Middle frontal gyrus (tissue), 1 donor: ENCODE measurements at regions not wholly inside any gene's neighbourhood (a gene's known extent, or its start where the extent isn't known, plus 50 kb on each side); places are given as distances from the start of the nearest gene placed in this dataset.

Experiments
- DNase-seq: peaks from one replicate; pipeline ENCODE4 v3.0.0-alpha.2; 2015; ENCODE audit warnings: low spot score; ENCODE audit errors: extremely low spot score

DNA sequence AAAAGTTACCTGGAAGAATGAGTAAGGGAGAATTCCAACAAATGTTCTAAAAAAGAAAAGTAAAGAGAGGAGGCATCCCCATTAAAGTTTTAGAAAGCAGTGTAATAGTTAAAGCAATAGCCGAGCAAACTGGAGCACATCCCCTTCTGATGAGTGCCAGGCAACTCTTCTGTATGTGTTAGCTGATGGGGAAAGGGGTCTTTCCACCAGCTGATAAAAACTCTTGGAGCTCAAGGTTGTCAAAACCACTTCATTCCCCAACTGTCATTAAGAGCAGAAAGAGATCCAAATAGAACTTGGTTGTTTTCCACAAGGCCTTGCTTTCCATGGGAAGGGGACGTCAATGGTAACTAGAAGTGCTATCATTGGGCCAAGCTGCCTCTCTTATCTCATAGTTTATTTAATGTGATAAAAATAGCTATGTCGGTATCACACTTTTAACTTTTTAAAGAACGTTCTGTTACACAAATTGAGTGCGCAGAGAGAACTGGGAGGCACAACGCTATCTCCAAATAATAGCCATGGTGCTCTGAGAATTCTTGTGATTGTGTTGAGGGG lies 116.9 kb downstream of the POLR2M start:
- DNase-seq, result no peak

DNA sequence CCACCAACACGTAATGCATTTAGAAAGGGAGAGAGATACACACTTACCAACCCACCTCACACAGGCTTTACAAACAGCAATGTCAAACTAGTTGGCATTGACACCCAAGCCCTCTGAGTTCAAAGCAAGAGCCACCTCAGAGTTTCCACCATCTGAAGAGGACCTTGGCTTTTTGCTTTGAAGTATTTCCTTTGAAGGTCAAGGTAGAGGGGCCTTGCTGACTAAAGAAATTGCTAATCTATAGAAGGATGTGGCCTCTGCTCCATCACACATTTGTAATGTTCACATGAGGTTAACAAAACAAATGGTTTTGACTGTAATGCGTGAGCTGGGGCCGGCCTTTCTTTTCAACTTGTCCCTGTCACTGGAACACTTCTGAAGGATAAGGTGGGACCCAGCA lies 117.7 kb downstream of the POLR2M start:
- no peak for DNase-seq

DNA sequence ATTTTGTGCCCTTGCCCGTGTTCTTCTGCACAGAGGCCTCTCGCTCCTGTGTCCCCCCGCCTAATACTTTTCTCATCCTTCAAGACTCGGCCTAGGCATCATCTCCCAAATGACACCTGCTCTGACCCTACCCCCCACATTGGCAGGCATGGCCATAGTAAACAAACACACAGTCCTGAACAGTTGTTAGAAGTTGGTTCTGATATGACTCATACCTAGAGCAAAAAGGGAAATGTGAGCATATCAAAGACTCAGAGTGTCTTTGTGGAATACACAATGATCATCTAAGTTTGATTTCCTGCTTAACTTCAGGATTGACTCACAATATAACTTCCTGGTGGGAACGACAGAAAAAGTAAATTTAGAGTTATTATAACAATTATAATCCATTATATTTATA lies 120.5 kb downstream of the POLR2M start:
- DNase-seq, result no peak

DNA sequence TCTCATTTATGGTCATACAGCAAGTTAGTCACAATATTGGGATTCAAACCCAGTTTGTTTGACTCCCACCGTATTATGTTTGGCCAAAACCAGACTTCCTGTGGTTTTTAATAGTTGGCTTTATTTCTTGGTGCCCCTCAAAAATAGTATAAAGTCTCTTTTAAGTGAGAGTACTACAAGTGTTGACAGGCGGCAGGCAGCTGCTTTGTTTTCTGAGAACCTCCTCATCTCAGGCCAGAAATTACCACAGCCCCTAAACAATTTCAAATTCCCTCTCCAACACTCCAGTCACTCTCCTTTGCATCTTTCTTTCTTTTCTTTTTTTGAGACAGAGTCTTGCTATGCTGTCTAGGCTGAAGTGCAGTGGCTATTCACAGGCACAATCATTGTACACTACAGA lies 121.5 kb downstream of the POLR2M start:
- DNase-seq, result no peak

DNA sequence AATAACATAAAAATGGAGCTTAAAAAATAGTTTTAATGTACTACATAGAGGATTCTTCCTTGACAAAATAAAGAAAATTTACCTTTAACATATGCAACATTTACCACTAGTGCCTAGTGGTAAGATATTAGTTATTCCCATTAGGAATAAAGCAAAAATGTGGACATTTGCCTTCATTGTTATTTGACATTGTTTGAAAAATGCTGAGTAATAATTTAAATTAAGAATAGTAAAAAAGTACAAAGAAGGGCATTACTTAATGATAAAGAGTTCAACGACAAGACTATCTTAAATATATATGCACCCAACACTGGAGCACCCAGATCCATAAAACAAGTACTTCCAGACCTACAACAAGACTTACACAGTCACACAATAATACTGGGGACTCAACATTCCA lies 125.7 kb downstream of the POLR2M start:
- DNase-seq, result no peak

DNA sequence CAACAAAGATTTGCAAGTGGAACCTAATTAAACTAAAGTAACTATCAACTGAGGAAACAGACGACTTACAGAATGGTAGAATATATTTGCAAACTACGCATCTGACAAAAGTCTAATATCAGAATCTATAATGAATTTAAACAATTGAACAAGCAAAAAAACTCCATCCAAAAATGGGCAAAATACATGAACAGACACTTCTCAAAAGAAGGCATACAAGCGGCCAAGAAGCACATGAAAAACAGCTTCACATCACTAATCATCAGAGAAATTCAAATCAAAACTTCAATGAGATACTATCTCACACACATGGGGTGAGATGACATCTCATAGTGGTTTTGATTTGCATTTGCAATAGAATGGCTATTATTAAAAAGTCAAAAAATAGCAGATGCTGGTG lies 128.6 kb downstream of the POLR2M start:
- no peak for DNase-seq

DNA sequence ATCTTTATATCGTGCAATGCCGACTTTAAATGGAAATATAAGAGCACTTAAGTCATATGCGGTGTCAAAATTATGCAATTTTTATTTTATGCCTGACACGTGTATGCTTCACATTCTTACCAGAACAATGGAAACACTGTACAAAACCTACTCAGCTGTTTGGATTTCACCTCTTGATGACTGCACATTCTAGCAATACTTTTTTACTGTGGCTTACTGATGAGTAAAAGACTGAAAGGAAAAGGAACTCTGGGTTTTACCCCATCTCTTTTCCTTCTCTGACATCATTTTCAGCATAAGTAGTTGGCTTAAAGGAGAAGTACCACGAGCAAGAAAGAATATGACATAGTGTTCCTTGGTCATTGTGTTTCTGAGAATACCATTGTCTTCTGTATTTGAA lies 142.8 kb downstream of the POLR2M start:
- no peak for DNase-seq

DNA sequence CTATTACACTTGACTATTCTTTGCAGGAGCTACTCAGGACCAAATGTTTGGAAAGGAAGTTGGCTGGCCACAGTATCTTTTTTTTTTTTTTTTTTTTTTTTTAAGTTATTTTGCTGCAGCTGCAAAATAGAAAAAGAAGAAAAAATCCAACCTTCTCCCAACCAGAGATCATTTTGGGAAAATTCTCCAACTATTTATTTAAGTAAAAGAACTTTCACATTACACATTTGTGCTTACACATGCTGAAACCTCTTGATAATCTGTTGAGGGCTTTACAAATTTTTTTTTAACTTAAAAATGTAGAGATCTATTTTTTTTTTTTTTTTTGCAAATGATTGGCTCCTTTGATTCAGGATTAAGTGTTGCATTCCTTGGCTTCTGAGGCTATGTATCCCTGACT lies 148.0 kb downstream of the POLR2M start:
- no peak for DNase-seq

GRCh38 chr15:57857871-57858270 lies 151.4 kb downstream of the POLR2M start:
- no peak for DNase-seq

DNA sequence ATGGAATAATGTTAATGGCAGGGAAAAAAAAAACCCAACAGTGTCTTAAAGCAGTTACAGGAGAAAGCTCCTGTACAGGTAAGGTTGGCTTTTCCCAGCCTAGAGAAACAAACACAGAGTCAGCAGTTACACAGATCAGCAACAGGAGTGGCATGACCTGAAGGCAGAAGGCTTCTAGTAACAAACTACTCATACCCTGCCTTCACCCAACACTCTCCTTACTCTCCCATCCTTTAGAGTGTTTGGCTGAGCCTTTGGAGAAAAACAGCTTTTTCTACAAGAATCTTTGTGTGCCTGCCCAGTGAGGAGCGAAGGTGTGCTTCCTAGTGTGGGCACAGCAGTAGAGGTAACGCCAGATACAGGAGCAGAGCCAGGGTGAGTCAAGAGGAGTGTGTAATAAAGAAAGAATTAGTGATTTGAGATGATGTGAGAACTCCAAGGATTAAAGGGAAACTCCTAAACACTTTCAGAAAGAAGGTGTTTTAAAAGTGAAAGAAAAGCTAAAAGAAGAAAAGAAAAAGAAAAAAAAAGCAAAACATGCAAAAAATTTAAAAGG lies 152.7 kb downstream of the POLR2M start:
- no peak for DNase-seq

DNA sequence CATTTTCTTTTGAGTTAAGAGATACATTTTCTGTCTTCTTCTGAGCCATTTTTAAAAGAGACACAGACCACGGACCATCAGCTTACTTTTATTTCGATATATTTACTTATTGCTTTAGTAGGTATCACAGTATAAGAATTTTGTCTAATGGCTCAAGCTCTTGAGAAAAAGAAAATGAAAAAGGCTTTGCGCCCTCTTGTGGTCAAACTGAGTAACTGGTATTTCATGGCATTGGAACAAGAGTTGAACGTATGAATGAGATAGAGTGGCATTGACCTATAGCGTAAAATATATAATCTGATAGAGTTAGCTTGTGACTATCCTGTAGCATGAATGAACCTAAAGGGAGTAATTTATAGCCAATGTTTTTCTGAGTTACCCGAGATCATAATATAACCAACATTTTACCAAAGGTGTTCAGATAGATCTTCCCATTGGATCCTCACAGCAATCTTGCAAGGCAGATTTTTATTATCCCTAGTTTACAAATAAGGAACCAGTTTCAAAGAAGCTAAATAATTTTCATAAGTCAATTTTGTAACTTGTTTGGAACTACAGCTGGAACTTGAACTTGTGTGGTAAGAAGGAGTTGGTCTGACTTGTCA lies 154.6 kb downstream of the POLR2M start:
- peak; percentile 50 for DNase-seq

- DNase-seq, result no peak
These were observed 155.5 kb downstream of the POLR2M start for GRCh38 chr15:57861815-57862586.

DNA sequence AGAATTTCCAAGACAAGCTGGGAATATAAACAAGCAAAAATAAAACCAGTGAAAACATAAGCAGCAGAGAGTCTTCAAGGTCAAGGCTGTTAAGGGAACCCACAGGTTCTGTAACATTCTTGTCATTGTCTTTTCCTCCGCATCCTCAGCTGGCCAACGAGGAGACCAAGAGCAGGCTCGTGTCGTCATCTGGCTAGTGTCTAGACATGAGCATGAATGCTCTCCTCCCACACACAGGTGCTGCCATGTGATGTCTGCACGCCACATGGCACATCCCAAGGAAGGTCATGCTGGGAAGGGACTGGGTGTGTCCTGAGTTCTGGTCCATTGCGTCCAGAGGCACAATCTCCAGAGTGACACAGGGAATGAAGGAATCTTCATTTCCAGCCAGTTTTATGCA lies 156.2 kb downstream of the POLR2M start:
- no peak for DNase-seq

DNA sequence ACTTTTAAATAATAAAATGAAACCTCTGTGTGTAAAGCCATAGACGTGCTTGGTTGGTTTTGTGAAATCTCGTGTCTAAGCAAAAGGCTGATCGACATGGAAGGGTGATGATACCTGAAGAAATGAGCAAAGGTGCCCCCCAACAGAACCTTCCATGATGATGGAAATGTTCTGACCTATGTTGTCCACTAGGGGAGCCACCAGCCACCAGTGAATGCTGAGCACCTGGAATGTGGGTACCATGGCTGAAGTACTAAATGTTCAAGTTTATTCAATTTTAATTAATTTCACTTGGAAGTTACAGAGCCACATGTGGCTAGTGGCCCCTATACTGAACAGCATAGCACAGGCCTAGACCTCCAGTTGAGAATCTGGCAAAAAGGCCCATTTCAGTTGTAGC lies 158.8 kb downstream of the POLR2M start:
- DNase-seq, result no peak

- DNase-seq, result no peak
These were observed 159.7 kb downstream of the POLR2M start for GRCh38 chr15:57866149-57866736.

DNA sequence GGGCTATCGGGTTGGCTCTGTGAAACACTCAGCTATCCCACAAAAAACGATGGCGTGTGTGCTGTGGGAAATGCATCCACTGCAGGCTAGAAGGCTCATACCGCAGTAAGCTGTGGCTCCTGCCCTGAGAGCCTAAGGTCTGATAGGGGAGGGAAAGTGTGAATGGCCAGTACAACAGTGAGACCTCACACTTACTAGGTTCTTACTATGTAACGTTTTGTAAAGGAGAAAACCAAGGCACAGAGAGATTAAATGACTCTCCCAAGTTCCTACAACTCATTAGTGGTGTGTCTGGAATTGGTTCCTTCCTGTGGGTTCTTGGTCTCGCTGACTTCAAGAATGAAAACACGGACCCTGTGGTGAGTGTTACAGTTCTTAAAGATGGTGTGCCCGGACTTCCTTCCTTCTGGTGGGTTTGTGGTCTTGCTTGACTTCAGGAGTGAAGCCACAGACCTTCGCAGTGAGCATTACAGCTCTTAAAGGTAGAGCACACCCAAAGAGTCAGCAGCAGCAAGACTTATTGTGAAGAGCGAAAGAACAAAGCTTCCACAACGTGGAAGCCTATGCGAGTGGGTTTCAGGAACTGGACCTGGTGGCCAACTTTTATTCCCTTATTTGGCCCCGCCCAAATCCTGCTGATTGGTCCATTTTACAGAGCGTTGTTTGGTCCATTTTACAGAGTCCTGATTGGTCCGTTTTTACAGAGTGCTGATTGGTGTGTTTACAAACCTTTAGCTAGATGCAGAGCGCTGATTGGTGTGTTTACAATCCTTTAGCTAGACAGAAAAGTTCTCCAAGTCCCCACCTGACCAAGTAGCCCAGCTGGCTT lies 161.7 kb downstream of the POLR2M start:
- DNase-seq, result no peak

- DNase-seq, result no peak
These were observed 164.2 kb downstream of the POLR2M start for GRCh38 chr15:57870667-57871066.

- DNase-seq, result no peak
These were observed 165.9 kb downstream of the POLR2M start for GRCh38 chr15:57872281-57873030.

DNA sequence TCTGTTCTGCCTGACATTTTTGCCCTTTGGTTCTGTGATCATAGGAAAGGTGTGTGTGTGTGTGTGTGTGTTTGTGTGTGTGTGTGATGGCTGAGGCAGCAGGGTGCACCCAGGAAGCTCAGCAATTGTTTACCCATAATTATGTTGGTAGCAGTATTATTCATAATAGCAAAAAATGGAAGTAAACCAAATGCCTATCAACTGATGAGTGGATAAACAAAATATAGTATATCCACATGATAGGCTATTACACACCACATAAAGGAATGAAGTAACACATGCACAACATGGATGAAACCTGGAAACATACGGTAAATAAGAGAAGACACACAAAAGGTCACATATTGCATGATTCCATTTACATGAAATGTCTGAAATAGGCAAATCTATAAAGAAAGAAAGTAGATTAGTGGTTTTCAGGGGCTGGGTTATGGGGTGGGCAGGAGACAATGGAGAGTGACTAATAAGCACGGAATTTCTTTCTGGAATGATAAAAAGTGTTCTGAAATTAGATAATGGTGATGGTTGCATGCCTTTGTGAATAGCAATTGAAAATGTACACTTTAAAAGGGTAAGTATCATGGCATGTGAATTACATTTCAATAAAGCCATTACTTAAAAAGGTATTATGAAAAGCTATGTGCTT lies 167.2 kb downstream of the POLR2M start:
- no peak for DNase-seq

DNA sequence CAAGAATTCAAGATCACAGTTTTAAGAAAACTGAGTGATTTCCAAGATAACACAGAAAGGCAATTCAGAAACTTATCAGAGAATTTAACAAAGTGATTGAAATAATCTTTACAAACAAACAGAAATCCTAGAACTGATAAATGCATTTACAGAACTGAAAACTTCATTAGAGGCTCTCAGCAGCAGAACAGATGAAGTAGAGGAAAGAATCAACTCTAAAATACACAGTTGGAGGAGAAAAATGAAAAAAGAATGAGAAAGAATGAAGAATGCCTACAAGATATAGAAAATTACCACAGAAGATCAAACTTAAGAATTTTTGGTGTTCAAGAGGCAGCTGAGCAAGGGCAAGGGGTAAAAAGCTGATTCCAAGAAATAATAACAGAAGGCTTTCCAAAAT lies 168.8 kb downstream of the POLR2M start:
- no peak for DNase-seq
